ENCODE measurements at regions not wholly inside any gene's neighbourhood (a gene's known extent, or its start where the extent isn't known, plus 50 kb on each side); places are given as distances from the start of the nearest gene placed in this dataset.

- TF ChIP-seq MAFK (IDR thresholded peaks at IDR 0.05; ENCODE audit: partially characterized antibody) (no peak), FOSL2 (IDR thresholded peaks at IDR 0.05) (no peak), FOSL2 (CRISPR knock-in tag; IDR thresholded peaks at IDR 0.05) (no peak), JUNB (IDR thresholded peaks at IDR 0.05) (no peak), TFCP2L1 (CRISPR knock-in tag; IDR thresholded peaks at IDR 0.05) (no peak), MAX (IDR thresholded peaks at IDR 0.05) (no peak), HOXB13 (CRISPR knock-in tag; IDR thresholded peaks at IDR 0.05; ENCODE audit: low read depth) (no peak), TP53 (CRISPR knock-in tag; IDR thresholded peaks at IDR 0.05) (no peak), PHF8 (IDR thresholded peaks at IDR 0.05; ENCODE audit: borderline replicate concordance, low read depth) (no peak)
- CTCF ChIA-PET = no interaction called here
- ATAC-seq (peak; percentile 34 to 64; a peak in 3 of 6 replicates), DNase-seq (ENCODE audit: low read depth in 1 of 2, low spot score in 1 of 2) (peak in 1 of 2 experiments; percentile 17), FAIRE-seq (no peak)
- H3K9me3 ChIP-seq = no peaks in the 10 kb centered on the region
- no peak overlapping the region for H3K4me2 ChIP-seq
- POLR2A ChIA-PET = no interaction called here
- no peak overlapping the region for H3K27ac ChIP-seq
- WGBS (ENCODE audit: missing lambda C conversion rate) = 21% methylated on average over 1 of the region's 1 CpG
- no peak overlapping the region for H3K4me3 ChIP-seq
- H3K4me1 ChIP-seq = peaks cover 17% of the 10 kb centered on the region
Measured at GRCh38 chr5:121693864-121694263, 157.8 kb upstream of the FTMT start.

DNA sequence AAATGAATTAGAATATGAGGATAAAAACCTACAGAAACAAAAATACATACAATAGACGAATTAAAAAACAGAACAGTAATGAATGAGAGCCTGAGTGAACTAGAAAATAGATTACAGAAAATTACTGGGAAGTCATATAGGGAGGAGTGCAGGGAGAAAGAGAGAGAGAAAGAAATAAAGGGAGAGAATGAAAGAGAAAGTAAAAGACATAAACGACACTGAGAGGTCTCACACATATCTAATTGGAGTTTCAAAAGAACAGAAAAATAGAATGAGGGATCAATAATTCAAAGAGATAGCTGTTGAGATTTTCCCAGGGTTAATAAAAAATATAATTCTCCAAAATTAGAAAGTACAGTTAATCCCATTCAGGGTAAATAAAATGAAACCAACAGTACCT lies 156.4 kb upstream of the FTMT start:
- Histone ChIP-seq H3K4me2 (peak overlapping the region; percentile 65), H3K27ac (peak overlapping the region in 1 of 2 experiments; percentile 12; a peak in 1 of 6 replicates), H3K4me3 (peak overlapping the region; percentile 25; the same call in 1 of the 3 replicates), H3K4me1 (peaks cover 17% of the 10 kb centered on the region), H3K9me3 (no peaks in the 10 kb centered on the region)
- CTCF ChIA-PET = no interaction called here
- ATAC-seq (no peak), DNase-seq (ENCODE audit: low read depth in 1 of 2, low spot score in 1 of 2) (no peak), FAIRE-seq (no peak)
- TF ChIP-seq KDM5A (IDR thresholded peaks at IDR 0.05) = no peak
- TF ChIP-seq EHMT2 (IDR thresholded peaks at IDR 0.05; ENCODE audit: low read depth) = no peak
- TF ChIP-seq HOXA7 (CRISPR knock-in tag; IDR thresholded peaks at IDR 0.05) = no peak
- TF ChIP-seq CHD4 (IDR thresholded peaks at IDR 0.05; ENCODE audit: borderline replicate concordance) = no peak
- TF ChIP-seq RFX5 (IDR thresholded peaks at IDR 0.05) = no peak
- TF ChIP-seq NFE2L2 (conservative IDR thresholded peaks at IDR 0.05; ENCODE audit: low read length) = no peak
- no peak for TF ChIP-seq RARB (CRISPR knock-in tag; IDR thresholded peaks at IDR 0.05)
- TF ChIP-seq KDM1A (IDR thresholded peaks at IDR 0.05; ENCODE audit: low read depth) = no peak
- TF ChIP-seq FOSL2 (IDR thresholded peaks at IDR 0.05) = no peak
- no peak for TF ChIP-seq FOSL2 (CRISPR knock-in tag; IDR thresholded peaks at IDR 0.05)
- TF ChIP-seq NPAS2 (CRISPR knock-in tag; IDR thresholded peaks at IDR 0.05; ENCODE audit: borderline replicate concordance) = no peak
- TF ChIP-seq HES2 (IDR thresholded peaks at IDR 0.05) = no peak
- TF ChIP-seq REST (IDR thresholded peaks at IDR 0.05) = no peak
- TF ChIP-seq RAD21 (conservative IDR thresholded peaks at IDR 0.05 in 1 of 2, IDR thresholded peaks at IDR 0.05 in 1 of 2) = no peak
- TF ChIP-seq BCL3 (IDR thresholded peaks at IDR 0.05) = no peak
- TF ChIP-seq, protein P1, sequence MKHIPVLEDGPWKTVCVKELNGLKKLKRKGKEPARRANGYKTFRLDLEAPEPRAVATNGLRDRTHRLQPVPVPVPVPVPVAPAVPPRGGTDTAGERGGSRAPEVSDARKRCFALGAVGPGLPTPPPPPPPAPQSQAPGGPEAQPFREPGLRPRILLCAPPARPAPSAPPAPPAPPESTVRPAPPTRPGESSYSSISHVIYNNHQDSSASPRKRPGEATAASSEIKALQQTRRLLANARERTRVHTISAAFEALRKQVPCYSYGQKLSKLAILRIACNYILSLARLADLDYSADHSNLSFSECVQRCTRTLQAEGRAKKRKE (CRISPR knock-in tag; IDR thresholded peaks at IDR 0.05; ENCODE audit: low read depth) = no peak
- no peak for TF ChIP-seq CHD2 (IDR thresholded peaks at IDR 0.05; ENCODE audit: low read length, partially characterized antibody)
- POLR2A ChIA-PET = no interaction called here
- 4% methylated on average over 2 of the region's 2 CpGs for WGBS (ENCODE audit: missing lambda C conversion rate)
